Cardiac fibroblast (primary cell): ENCODE measurements at regions not wholly inside any gene's neighbourhood (a gene's known extent, or its start where the extent isn't known, plus 50 kb on each side); places are given as distances from the start of the nearest gene placed in this dataset.

Source experiments
- DNase-seq, 2 donors: peaks; one replicate each; pipeline versions ENCODE4 v3.0.0 to v3.0.0-alpha.2; 2010; ENCODE audit warnings: low read depth in 2 of 2
- H3K4me3 ChIP-seq, 2 donors: replicated peaks in 1 of 2; 1 replicate in 1 of 2; 2 replicates in 1 of 2; pipeline ENCODE4 v1.5.1; 2011; ENCODE audit warnings: low read depth in 2 of 2, low read length in 2 of 2, mild to moderate bottlenecking in 2 of 2, moderate library complexity in 1 of 2
- TF ChIP-seq, protein P1 (sequence below): IDR thresholded peaks from one replicate; pipeline ENCODE4 v1.5.1; 2011; ENCODE audit warnings: low read depth, mild to moderate bottlenecking, low read length, inconsistent platforms

DNA sequence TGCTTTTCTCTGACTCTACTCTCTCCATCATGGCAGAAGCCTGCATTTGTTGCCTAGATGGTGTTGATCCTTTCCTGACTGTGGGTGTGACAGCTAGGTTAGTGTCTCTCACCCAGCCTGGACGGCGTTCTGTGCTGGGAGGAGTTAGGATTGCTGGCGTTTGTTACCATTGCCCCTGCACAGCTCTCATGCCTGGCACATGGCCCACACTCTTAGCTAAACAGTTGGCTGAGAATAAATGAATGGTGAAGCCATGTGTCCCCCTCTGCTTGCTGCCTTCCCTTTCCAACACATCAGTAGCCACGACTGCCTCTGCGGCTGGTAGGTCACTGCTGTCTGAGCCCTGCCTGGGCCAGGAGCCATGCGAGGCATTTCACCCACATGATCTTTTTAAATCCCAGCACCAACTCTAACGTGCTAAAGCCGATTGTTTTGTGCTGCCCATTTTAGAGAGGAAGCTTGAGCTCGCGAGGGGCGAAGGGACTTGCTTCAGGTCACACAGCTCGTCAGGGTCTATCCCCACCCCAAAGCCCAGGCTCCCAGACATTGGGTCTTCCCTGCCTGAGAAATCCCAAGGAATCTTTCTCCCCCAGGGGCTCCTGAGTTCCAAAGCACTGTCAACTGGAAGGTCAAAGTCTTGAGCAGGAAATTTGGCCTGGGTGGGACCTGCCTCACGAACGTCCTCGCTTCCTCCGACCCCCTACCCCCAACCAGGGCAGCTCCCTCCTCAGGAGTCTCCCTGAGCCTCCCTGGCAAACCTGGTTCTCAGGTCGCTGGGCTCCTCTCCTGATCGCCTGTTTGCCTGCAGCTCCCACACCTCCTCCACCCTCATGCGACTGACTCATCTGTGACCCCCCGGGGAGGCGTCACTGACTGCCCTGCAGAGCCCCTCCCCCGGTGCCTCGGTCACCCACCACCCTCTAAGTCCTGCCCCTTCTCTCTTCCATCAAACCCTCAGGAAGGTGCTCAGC lies 271.7 kb upstream of the C1orf174 start:
- no peak overlapping the region for H3K4me3 ChIP-seq
- TF ChIP-seq, protein P1, sequence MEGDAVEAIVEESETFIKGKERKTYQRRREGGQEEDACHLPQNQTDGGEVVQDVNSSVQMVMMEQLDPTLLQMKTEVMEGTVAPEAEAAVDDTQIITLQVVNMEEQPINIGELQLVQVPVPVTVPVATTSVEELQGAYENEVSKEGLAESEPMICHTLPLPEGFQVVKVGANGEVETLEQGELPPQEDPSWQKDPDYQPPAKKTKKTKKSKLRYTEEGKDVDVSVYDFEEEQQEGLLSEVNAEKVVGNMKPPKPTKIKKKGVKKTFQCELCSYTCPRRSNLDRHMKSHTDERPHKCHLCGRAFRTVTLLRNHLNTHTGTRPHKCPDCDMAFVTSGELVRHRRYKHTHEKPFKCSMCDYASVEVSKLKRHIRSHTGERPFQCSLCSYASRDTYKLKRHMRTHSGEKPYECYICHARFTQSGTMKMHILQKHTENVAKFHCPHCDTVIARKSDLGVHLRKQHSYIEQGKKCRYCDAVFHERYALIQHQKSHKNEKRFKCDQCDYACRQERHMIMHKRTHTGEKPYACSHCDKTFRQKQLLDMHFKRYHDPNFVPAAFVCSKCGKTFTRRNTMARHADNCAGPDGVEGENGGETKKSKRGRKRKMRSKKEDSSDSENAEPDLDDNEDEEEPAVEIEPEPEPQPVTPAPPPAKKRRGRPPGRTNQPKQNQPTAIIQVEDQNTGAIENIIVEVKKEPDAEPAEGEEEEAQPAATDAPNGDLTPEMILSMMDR = no peak
- DNase-seq = no peak

DNA sequence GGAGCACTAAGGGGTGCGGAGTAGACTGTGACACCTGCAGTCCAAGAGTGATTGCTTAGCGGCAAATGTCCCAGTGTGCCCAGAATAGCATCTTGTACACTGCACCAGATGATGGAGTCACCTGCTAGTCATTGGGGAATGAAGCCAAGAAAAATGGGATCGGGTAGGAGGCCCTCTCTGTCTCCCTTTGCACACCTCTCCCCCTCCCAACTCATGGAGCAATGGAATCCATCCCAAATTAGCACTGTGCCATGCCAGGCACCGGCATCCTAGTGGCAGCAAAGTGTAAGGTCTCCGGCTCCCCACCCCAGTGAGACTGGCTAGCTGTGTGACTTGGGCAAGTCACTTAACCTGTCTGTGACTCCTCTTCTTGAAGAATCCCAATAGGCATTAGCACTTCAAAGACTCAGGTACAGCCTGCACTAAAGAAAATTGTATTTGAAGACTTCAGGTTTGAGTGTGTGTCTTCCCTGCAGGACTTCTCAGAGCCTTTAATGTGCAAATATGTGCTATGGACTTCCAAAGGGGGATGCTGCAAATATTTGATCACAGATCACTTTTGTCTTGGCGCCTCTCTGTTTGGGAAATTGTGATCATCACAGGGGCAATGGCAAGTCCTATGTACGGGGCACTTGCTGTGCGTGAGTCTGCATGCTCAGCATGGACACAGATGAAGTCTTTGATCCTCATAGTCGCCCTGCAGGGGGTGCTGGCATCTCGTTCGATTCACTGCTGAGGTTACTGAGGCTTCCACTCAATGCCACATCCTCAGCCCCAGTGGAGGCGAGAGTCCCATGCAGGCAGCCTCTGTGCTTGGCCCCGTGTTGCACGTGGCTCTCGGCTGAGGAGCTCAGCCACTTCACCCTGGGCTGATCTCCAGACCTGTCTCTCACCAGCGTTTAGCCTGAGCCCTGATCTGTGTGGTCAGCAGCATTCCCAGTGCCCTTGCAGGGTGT lies 272.9 kb upstream of the C1orf174 start:
- no peak overlapping the region for H3K4me3 ChIP-seq
- TF ChIP-seq, protein P1 = no peak
- no peak for DNase-seq

DNA sequence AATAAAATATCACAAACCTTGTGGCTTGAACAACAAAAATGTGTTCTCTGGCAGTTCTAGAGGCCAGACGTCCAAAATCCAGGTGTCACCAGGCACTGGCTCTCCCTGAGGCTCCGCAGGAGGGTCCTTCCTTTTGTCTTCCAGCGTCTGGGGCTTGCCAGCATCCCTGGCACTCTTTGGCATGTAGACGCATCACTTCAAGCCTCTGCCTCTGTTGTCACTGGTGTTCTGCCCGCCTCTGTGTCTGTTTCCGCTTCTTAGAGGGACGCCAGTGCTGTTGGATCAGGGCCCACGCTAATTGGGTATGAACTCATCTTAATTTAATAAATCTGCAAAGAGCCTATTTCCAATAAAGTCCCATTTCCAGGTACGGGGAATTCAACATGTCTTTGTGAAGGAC lies 273.7 kb upstream of the C1orf174 start:
- TF ChIP-seq, protein P1 = no peak
- DNase-seq = no peak
- H3K4me3 ChIP-seq = no peak overlapping the region

DNA sequence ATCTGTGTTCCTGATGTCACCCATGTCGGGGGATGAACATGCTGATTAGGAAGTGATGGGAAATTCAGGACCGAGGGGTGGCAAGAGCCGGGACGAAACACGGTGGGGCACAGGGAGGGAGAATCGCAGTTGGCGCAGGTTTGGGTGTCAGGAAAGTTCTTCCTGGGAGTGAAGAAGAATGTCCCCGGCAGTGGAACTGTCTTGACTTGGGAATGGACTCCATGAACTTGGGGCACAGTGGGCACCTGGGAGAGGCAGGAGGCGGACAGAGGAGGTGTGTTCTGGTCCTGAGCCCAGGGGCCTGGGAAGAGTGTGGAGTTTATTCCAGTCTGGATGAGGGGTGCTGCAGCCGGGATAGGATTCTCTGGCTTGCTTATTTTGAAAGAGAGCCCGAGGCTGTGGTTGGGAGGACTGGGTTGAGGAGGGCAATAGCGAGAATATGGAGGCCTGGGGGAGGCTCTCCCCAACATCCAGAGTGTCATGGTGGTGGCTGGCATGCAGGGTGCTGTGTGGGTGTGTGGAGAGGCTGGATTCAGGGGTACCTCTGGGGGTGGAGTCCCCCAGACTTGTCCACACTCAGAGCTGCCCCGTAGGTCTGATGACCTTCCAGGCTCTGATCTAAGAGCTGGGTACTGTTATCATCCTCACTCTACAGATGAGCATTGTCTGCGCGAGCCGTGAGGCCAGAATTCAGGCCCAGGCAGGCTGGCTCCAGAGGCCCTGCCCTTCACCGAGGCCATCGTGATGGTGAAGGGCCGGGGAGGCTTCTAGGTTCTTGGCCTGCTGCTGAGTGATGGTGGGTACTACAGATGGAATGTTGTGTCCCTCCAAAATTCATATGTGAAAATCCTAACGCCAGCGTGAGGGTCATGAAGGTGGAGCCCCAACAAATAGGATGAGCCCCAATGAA lies 274.5 kb upstream of the C1orf174 start:
- TF ChIP-seq, protein P1 = no peak
- H3K4me3 ChIP-seq = no peak overlapping the region
- DNase-seq = no peak

DNA sequence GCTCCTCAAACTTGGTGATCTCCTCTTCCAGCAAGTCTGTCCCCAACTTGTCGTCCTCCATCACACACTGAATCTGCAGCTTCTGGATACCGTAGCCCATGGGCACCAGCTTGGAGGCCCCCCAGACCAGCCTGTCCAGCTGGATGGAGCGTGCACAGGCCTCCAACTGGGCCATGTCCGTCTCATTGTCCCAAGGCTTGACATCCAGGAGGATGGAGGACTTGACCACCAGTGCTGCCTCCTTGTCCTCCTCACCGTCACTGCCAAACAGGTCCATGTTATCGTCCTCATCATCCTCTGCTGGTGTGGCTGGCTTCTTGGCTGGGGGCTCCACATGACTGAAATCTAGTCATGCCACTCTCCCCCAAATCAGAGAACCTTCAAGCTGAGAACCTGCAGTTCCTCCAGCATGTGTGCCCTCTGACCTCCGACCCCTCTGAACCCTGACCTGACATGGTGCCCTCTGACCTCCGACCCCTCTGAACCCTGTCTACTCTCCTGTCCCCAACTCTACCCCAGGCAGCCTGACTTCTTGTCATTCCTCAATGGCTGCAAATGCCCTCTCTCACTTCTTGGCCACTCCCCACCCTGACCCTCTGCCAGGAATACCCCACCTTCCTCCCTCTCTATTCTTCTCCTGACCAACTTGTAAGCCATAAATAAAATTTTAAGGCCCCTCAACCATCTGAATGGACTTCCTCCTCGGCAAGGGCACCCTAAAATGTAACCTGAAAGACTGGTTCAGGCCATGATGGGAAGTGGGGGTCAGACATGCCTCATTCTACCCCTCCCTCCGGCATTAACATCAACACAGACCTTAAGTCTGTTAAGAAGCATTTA lies 275.7 kb upstream of the C1orf174 start:
- no peak for DNase-seq
- H3K4me3 ChIP-seq = no peak overlapping the region
- TF ChIP-seq, protein P1 = no peak
